Hepatocyte (in vitro differentiated cells): ENCODE measurements at regions not wholly inside any gene's neighbourhood (a gene's known extent, or its start where the extent isn't known, plus 50 kb on each side); places are given as distances from the start of the nearest gene placed in this dataset.
"Not testable (repeated sequence)": the region's sequence is repeated elsewhere in the genome, so short reads cannot be mapped to it uniquely, and the experiment has no call there.

ENCODE experiments used
- DNase-seq: peaks from one replicate; pipeline ENCODE4 v3.0.0-alpha.2; 2016; ENCODE audit warnings: low spot score
- H2AFZ ChIP-seq: fragments of 200-600 bp; sonication (generic); 2 replicates; pipeline ENCODE4 v1.6.0; 2016; ENCODE audit warnings: antibody characterized with exemption, mild to moderate bottlenecking
- H3K27ac ChIP-seq: fragments of 200-600 bp; sonication (generic); 2 replicates; pipeline ENCODE4 v1.5.1; 2016; ENCODE audit warnings: mild to moderate bottlenecking
- H3K27me3 ChIP-seq: fragments of 200-600 bp; sonication (generic); 2 replicates; pipeline ENCODE4 v1.6.1; 2016
- H3K36me3 ChIP-seq: fragments of 200-600 bp; sonication (generic); replicated peaks from 2 replicates; pipeline ENCODE4 v1.5.1; 2016; ENCODE audit warnings: low read depth; ENCODE audit not compliant: insufficient read depth
- H3K4me1 ChIP-seq: fragments of 200-600 bp; sonication (generic); 2 replicates; pipeline ENCODE4 v1.5.1; 2016; ENCODE audit warnings: mild to moderate bottlenecking, moderate library complexity; ENCODE audit not compliant: insufficient read depth
- H3K4me2 ChIP-seq: fragments of 200-600 bp; sonication (generic); 2 replicates; pipeline ENCODE4 v1.6.0; 2016
- H3K4me3 ChIP-seq: fragments of 200-600 bp; sonication (generic); 2 replicates; pipeline ENCODE4 v1.5.1; 2016; ENCODE audit warnings: mild to moderate bottlenecking
- H3K79me2 ChIP-seq: fragments of 200-600 bp; sonication (generic); 2 replicates; pipeline ENCODE4 v1.6.0; 2017; ENCODE audit warnings: mild to moderate bottlenecking
- H3K9me2 ChIP-seq: fragments of 200-600 bp; sonication (generic); replicated peaks from 2 replicates; pipeline ENCODE4 v1.6.0; 2017; ENCODE audit warnings: mild to moderate bottlenecking; ENCODE audit not compliant: insufficient read depth
- H3K9me3 ChIP-seq: fragments of 200-600 bp; sonication (generic); 2 replicates; pipeline ENCODE4 v1.5.1; 2016; ENCODE audit warnings: low read depth, mild to moderate bottlenecking
- H4K20me1 ChIP-seq: fragments of 200-600 bp; sonication (generic); 2 replicates; pipeline ENCODE4 v1.6.0; 2016; ENCODE audit warnings: mild to moderate bottlenecking; ENCODE audit not compliant: insufficient read depth, poor library complexity, severe bottlenecking
- EZH2phosphoT487 ChIP-seq: fragments of 200-600 bp; sonication (generic); IDR thresholded peaks from one replicate; pipeline ENCODE4 v1.6.1; 2018; ENCODE audit warnings: antibody characterized with exemption, mild to moderate bottlenecking, low read depth, moderate library complexity; ENCODE audit not compliant: unreplicated experiment, severe bottlenecking
- WGBS: methylation state at CpG from one replicate; pipeline ENCODE4 v1.1.6; 2016; ENCODE audit warnings: low lambda C conversion rate; ENCODE audit errors: missing lambda C conversion rate; 5-methylcytosine and 5-hydroxymethylcytosine counted together
- TF ChIP-seq, protein P1 (sequence below): fragments of 200-600 bp; sonication (generic); IDR thresholded peaks from 2 replicates; pipeline ENCODE4 v1.5.1; 2016; ENCODE audit warnings: antibody characterized with exemption, mild to moderate bottlenecking; ENCODE audit not compliant: poor library complexity

DNA sequence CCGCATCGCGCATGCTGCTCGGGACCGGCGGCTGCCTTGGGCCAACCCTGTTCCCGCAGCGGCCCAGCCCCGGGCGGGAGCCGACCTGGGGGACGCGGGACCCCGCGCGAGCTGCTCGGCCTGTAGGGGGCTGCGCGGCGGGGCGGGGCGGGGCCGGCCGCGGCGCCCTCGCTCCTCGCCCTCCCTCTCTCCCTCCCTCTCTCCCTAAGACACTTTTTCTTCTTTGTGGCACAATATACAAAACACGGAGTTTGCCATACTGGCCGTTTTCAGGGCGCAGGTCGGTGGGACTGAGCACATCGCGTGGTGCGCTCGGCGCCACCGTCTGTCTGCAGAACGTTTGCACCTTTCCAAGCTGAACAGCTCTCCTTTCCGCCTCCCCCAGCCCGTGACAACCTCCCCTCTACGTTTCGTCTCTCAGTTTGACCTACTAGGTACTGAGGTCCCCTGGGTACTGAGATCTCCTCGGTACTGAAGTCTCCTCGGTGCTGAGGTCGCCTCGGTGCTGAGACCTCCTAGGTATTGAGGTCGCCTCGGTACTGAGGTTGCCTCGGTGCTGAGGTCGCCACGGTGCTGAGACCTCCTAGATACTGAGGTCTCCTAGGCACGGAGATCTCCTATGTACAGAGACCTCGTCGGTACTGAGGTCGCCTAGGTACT is 261.1 kb upstream of the PLCXD1 start:
- DNase-seq, result peak; percentile 26
- H3K4me2 ChIP-seq, result peak overlapping the region; percentile 72
- WGBS, result 37% methylated on average over 25 of the region's 56 CpGs
- H3K9me2 ChIP-seq, result no peaks in the 10 kb centered on the region
- no peaks in the 10 kb centered on the region for H3K79me2 ChIP-seq
- H3K27ac ChIP-seq, result peak overlapping the region; percentile 40
- H3K4me3 ChIP-seq, result no peak overlapping the region
- H2AFZ ChIP-seq, result no peak overlapping the region
- no peaks in the 10 kb centered on the region for H3K36me3 ChIP-seq
- TF ChIP-seq, protein P1, sequence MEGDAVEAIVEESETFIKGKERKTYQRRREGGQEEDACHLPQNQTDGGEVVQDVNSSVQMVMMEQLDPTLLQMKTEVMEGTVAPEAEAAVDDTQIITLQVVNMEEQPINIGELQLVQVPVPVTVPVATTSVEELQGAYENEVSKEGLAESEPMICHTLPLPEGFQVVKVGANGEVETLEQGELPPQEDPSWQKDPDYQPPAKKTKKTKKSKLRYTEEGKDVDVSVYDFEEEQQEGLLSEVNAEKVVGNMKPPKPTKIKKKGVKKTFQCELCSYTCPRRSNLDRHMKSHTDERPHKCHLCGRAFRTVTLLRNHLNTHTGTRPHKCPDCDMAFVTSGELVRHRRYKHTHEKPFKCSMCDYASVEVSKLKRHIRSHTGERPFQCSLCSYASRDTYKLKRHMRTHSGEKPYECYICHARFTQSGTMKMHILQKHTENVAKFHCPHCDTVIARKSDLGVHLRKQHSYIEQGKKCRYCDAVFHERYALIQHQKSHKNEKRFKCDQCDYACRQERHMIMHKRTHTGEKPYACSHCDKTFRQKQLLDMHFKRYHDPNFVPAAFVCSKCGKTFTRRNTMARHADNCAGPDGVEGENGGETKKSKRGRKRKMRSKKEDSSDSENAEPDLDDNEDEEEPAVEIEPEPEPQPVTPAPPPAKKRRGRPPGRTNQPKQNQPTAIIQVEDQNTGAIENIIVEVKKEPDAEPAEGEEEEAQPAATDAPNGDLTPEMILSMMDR, result no peak
- no peak for TF ChIP-seq EZH2phosphoT487
- no peaks in the 10 kb centered on the region for H3K9me3 ChIP-seq
- no peaks in the 10 kb centered on the region for H3K4me1 ChIP-seq
- H3K27me3 ChIP-seq, result no peaks in the 10 kb centered on the region
- H4K20me1 ChIP-seq, result no peaks in the 10 kb centered on the region

DNA sequence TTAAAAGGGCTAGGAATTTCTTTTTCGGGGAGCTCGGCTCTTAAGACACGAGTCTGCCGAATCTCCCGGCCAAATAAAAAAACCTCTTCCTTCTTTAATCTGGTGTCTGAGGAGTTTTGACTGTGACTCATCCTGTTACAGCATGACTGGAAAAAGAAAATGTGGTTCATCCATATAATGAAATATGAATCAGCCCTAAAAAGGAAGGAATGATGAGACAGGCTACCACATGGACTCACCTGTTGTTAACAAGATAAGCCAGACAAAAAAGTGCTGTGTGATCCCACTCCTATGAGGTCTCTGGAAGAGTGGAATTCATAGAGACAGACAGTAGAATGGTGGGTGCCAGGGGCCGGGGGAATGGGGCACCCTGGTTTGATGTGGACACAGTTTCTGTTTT is 257.0 kb upstream of the PLCXD1 start:
- H3K9me2 ChIP-seq, H3K27me3 ChIP-seq, H3K79me2 ChIP-seq, H3K36me3 ChIP-seq, H3K27ac ChIP-seq, H3K4me3 ChIP-seq, H3K4me2 ChIP-seq, DNase-seq, H2AFZ ChIP-seq, H3K9me3 ChIP-seq, H3K4me1 ChIP-seq, H4K20me1 ChIP-seq: not testable (repeated sequence)
- WGBS, result no CpG with 5 or more reads among the region's 6 CpGs
